ENCODE measurements at regions not wholly inside any gene's neighbourhood (a gene's known extent, or its start where the extent isn't known, plus 50 kb on each side); places are given as distances from the start of the nearest gene placed in this dataset.

GRCh38 chr19:28577666-28578065 is 635.3 kb downstream of the UQCRFS1 start:
- TF ChIP-seq CTCF (conservative IDR thresholded peaks at IDR 0.05; ENCODE audit: low read length) (no peak), EZH2phosphoT487 (IDR thresholded peaks at IDR 0.05; ENCODE audit: borderline replicate concordance) (no peak)

Data from Loucy (cell line).